Lower lobe of right lung (tissue), 2 donors: ENCODE measurements at regions not wholly inside any gene's neighbourhood (a gene's known extent, or its start where the extent isn't known, plus 50 kb on each side); places are given as distances from the start of the nearest gene placed in this dataset.

Experiments
- ATAC-seq, 2 donors: fragments of 200-7000 bp; cut with Tn5 transposase; one replicate each; pipeline ENCODE4 v1.9.1; 2020 to 2022; ENCODE audit warnings: mild to moderate bottlenecking in 2 of 2, moderate library complexity in 2 of 2
- DNase-seq: peaks from one replicate; pipeline ENCODE4 v3.0.0-alpha.2; 2020
- H3K27ac ChIP-seq: fragments of 200-600 bp; one replicate; pipeline ENCODE4 v1.8.0; 2022
- H3K27me3 ChIP-seq: fragments of 200-600 bp; one replicate; pipeline ENCODE4 v1.8.0; 2022; ENCODE audit warnings: low read depth
- H3K36me3 ChIP-seq: fragments of 200-600 bp; one replicate; pipeline ENCODE4 v1.8.0; 2022; ENCODE audit warnings: mild to moderate bottlenecking
- H3K4me1 ChIP-seq: fragments of 200-600 bp; one replicate; pipeline ENCODE4 v1.8.0; 2022
- H3K4me3 ChIP-seq: fragments of 200-600 bp; one replicate; pipeline ENCODE4 v1.8.0; 2022; ENCODE audit warnings: mild to moderate bottlenecking
- H3K9me3 ChIP-seq: fragments of 200-600 bp; one replicate; pipeline ENCODE4 v1.8.0; 2022
- CTCF ChIP-seq: fragments of 200-600 bp; IDR thresholded peaks from one replicate; pipeline ENCODE4 v1.8.0; 2022; ENCODE audit warnings: antibody characterized with exemption, mild to moderate bottlenecking
- intact Hi-C: fragments of 100-400 bp; cut with DNase I; formaldehyde crosslinking; loops from one replicate; pipeline ENCODE4 v1.11.0; 2022
- donor health status: DM: no; HTN: yes; CAD: no; lungs with severe emphysema.

DNA sequence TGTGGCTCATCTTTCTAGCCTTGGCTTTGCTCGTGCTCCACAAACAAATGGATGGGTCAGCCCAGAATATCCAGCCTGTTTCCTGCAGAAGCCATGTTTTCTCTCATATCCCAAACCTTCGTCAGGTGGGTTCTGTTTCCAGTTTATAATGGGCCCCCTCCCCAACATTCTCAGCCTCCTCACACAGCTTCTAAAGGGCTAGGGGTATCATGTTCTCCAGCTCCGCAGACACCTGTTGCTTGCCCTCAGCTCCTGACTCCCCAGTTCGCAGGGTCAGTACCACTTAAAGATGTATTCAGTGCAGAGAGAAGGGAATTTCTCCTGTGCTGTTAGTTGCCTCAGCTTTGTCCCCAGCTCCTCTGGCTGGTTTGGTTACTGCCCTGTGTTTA lies 447.3 kb upstream of the JARID2 start:
- intact Hi-C loops: no loop called here
- no peak for TF ChIP-seq CTCF

GRCh38 chr6:14798996-14799588 lies 446.8 kb upstream of the JARID2 start:
- Histone ChIP-seq H3K27me3 (no peaks in the 10 kb centered on the region), H3K9me3 (no peaks in the 10 kb centered on the region), H3K4me1 (no peaks in the 10 kb centered on the region), H3K27ac (no peak overlapping the region), H3K36me3 (no peaks in the 10 kb centered on the region), H3K4me3 (no peak overlapping the region)
- ATAC-seq (no peak), DNase-seq (no peak)
- no peak for TF ChIP-seq CTCF
- intact Hi-C loops: no loop called here

More for the DNA sequence above, 447.3 kb upstream of the JARID2 start:
- Histone ChIP-seq H3K9me3 (no peaks in the 10 kb centered on the region), H3K27ac (no peak overlapping the region), H3K27me3 (no peaks in the 10 kb centered on the region), H3K4me1 (no peaks in the 10 kb centered on the region), H3K36me3 (no peaks in the 10 kb centered on the region), H3K4me3 (no peak overlapping the region)
- DNase-seq: no peak
- ATAC-seq: no peak

DNA sequence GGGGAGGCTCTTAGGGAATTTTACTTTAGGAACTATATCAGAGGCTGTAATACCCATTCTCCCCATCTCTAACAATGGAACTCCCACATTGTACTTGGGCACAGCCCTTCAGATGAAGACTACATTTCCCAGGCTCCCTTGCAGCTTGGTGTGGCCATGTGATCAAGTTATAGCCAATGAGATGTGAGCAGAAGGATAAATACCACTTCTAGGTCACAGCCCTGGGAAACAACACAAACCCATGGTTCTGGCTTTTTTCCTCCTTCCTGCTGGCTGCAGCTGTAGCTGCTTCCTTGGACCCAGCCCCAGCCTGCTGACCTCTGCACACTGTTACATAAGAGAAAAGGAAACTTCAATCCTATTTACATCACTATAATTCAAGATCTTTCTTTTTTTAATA lies 445.9 kb upstream of the JARID2 start:
- no peak overlapping the region for H3K27ac ChIP-seq

GRCh38 chr6:14802514-14803160 lies 443.2 kb upstream of the JARID2 start:
- ATAC-seq: no peak
- no peak for DNase-seq
- H3K27me3 ChIP-seq: no peaks in the 10 kb centered on the region

More for the DNA sequence above, 445.9 kb upstream of the JARID2 start:
- DNase-seq (peak; percentile 52), ATAC-seq (peak; percentile 87 to 94)
- Histone ChIP-seq H3K9me3 (no peaks in the 10 kb centered on the region), H3K4me3 (no peak overlapping the region), H3K27me3 (no peaks in the 10 kb centered on the region), H3K36me3 (no peaks in the 10 kb centered on the region), H3K4me1 (peaks cover 5% of the 10 kb centered on the region)
- no peak for TF ChIP-seq CTCF
- intact Hi-C loops: no loop called here

DNA sequence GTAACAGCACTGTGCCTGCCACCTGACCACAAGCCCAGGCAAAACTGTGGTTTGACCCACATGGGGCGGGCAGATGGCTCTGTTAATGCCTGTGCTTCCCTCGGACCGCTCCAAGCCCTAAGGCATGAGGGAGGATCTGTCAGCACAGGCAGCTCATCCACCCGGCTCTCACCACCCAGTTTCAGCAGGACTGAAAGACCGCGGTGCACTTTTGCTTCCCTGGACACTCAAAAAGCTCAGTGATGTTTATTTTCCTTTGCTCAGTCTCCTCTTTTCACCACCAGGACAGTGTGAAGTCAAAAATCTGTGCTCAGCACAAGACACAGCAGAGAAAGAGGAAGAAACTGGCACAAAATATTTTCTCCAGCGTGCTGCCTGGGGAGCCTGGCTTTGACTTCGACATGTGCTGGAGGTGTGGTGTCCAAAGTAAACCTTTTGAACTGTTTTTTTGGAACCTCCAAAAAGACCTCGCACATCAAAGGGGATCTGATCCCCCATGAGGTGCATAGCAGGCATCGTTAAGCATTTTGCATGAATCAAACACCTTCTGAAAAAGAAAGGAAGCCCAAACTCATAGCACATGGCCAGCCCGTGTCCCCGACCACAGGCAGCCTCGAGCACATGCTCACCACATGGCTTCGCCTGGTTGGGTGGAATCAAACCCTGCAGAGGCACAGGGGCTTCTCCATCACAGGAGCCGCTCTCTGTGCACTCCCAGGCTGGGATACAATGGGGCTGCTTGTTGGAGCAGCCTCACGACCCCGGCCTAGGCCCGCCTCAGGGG lies 441.7 kb upstream of the JARID2 start:
- no peak overlapping the region for H3K27ac ChIP-seq
- no peaks in the 10 kb centered on the region for H3K9me3 ChIP-seq
- no peak overlapping the region for H3K4me3 ChIP-seq
- peaks cover 5% of the 10 kb centered on the region for H3K4me1 ChIP-seq
- H3K36me3 ChIP-seq: no peaks in the 10 kb centered on the region
- no peak for DNase-seq
- intact Hi-C loops: no loop called here
- ATAC-seq: no peak
- TF ChIP-seq CTCF: no peak
- no peaks in the 10 kb centered on the region for H3K27me3 ChIP-seq

More at GRCh38 chr6:14802514-14803160, 443.2 kb upstream of the JARID2 start:
- Histone ChIP-seq H3K4me1 (peaks cover 5% of the 10 kb centered on the region), H3K36me3 (no peaks in the 10 kb centered on the region), H3K27ac (no peak overlapping the region), H3K9me3 (no peaks in the 10 kb centered on the region), H3K4me3 (no peak overlapping the region)
- intact Hi-C loops: no loop called here
- no peak for TF ChIP-seq CTCF
